Stimulated activated effector memory CD8-positive, alpha-beta T cell treated with anti-CD3 and anti-CD28 coated beads, Interleukin-12 subunit alpha, Interleukin-12 subunit beta, amount 100 ng/mL, for 72 hours (primary cell): ENCODE measurements at regions not wholly inside any gene's neighbourhood (a gene's known extent, or its start where the extent isn't known, plus 50 kb on each side); places are given as distances from the start of the nearest gene placed in this dataset.
"Not testable (repeated sequence)": the region's sequence is repeated elsewhere in the genome, so short reads cannot be mapped to it uniquely, and the experiment has no call there.

Experiments used
- ATAC-seq: fragments of 150-1000 bp; cut with Tn5 transposase; 2 replicates; pipeline ENCODE4 v1.10.0; 2021
- DNase-seq, 2 donors: peaks; one replicate each; pipeline ENCODE4 v3.0.0; 2021 to 2022; ENCODE audit warnings: low spot score in 2 of 2
- H3K27ac Mint-ChIP-seq: one replicate; pipeline ENCODE4 v1.8.0; 2022; ENCODE audit warnings: mild to moderate bottlenecking, mixed read lengths
- H3K36me3 Mint-ChIP-seq: one replicate; pipeline ENCODE4 v1.8.0; 2022; ENCODE audit warnings: mild to moderate bottlenecking, mixed read lengths
- H3K4me1 Mint-ChIP-seq: one replicate; pipeline ENCODE4 v1.8.0; 2022; ENCODE audit warnings: mixed read lengths
- H3K4me3 Mint-ChIP-seq: one replicate; pipeline ENCODE4 v1.8.0; 2022; ENCODE audit warnings: mild to moderate bottlenecking, mixed read lengths
- H3K9me3 Mint-ChIP-seq: one replicate; pipeline ENCODE4 v1.8.0; 2022; ENCODE audit warnings: mixed read lengths

DNA sequence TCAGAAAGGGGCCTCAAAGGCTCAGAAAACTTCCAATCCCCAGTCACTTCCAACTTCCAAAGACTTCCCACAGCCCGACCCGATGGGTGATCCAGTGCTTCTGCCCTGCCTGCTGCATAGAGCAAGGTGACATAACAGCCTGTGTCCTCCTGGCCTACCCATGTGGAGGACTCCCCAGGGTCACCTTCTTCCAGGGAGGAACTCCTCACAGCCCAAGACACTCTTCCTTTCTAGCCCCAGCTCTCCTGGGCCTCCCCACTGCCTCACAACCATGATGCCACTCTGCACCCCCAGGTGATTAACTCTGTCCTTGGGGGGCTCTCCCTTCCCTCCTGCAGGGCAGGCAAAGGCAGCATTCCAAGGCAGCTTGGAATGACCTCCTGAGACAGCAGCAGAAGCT lies 158.4 kb upstream of the PDE1C start:
- Mint-ChIP-seq H3K9me3 (peaks cover 4% of the 10 kb centered on the region), H3K36me3 (no peaks in the 10 kb centered on the region), H3K4me3 (no peak overlapping the region), H3K27ac (no peak overlapping the region), H3K4me1 (no peaks in the 10 kb centered on the region)
- ATAC-seq: no peak
- no peak for DNase-seq

DNA sequence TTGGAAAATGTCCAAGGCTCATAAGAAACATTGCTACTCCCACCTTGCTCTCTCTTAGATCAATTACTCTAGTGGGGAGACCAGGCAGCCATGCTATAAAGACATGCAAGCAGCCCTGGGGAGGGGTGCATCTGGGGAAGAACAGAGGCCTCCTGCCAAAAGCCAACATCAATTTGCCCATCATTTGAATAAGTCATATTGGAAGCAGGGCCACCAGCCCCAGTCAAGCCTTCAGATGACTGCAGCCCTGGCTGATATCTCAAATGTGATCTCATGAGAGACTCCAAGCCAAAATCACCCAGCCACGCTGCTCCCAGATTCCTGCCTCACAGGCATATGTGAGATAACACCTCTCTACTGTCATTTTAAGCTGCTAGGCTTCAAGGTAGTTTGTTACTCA lies 157.5 kb upstream of the PDE1C start:
- H3K36me3 Mint-ChIP-seq: no peaks in the 10 kb centered on the region
- no peak overlapping the region for H3K4me3 Mint-ChIP-seq
- DNase-seq: no peak
- no peaks in the 10 kb centered on the region for H3K4me1 Mint-ChIP-seq
- H3K27ac Mint-ChIP-seq: no peak overlapping the region
- no peaks in the 10 kb centered on the region for H3K9me3 Mint-ChIP-seq
- ATAC-seq: no peak

GRCh38 chr7:32224276-32224675 lies 154.1 kb upstream of the PDE1C start:
- no peaks in the 10 kb centered on the region for H3K36me3 Mint-ChIP-seq
- H3K4me3 Mint-ChIP-seq: no peak overlapping the region
- H3K4me1 Mint-ChIP-seq: no peaks in the 10 kb centered on the region
- H3K9me3 Mint-ChIP-seq: no peaks in the 10 kb centered on the region
- H3K27ac Mint-ChIP-seq: no peak overlapping the region
- no peak for DNase-seq
- ATAC-seq: no peak

DNA sequence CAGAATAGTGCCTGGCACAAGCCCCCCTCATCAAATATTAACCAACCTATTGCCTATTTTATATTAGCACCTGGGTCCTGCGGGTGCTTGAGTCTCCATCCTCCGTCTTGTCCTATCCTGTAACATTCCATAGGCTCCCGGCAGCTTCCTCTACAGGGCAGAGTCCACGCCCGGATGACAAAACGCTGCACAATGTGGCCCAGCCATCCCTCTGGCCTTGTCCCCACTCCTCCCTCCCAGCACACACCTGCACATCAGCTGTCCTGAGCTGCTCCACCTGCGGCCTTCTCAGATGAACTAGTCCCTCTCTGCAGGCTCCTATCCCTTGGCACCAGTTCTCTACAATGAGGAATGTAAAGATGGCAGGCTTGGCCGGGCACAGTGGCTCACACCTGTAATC lies 153.5 kb upstream of the PDE1C start:
- Mint-ChIP-seq H3K4me3 (no peak overlapping the region), H3K9me3 (no peaks in the 10 kb centered on the region), H3K36me3 (no peaks in the 10 kb centered on the region), H3K27ac (no peak overlapping the region), H3K4me1 (no peaks in the 10 kb centered on the region)
- no peak for ATAC-seq
- DNase-seq: no peak

- Mint-ChIP-seq H3K9me3 (no peaks in the 10 kb centered on the region), H3K36me3 (no peaks in the 10 kb centered on the region), H3K4me3 (no peak overlapping the region), H3K4me1 (no peaks in the 10 kb centered on the region), H3K27ac (no peak overlapping the region)
- DNase-seq (no peak), ATAC-seq (no peak)
Measured at GRCh38 chr7:32223071-32223650, 153.0 kb upstream of the PDE1C start.

- ATAC-seq (no peak), DNase-seq (no peak)
- Mint-ChIP-seq H3K4me3 (no peak overlapping the region), H3K27ac (no peak overlapping the region), H3K4me1 (no peaks in the 10 kb centered on the region), H3K36me3 (no peaks in the 10 kb centered on the region), H3K9me3 (no peaks in the 10 kb centered on the region)
Measured at GRCh38 chr7:32222251-32222900, 152.2 kb upstream of the PDE1C start.

GRCh38 chr7:32221736-32222135 lies 151.5 kb upstream of the PDE1C start:
- Mint-ChIP-seq H3K36me3 (no peaks in the 10 kb centered on the region), H3K9me3 (no peaks in the 10 kb centered on the region), H3K4me3 (no peak overlapping the region), H3K27ac (no peak overlapping the region), H3K4me1 (no peaks in the 10 kb centered on the region)
- ATAC-seq: no peak
- DNase-seq: no peak

DNA sequence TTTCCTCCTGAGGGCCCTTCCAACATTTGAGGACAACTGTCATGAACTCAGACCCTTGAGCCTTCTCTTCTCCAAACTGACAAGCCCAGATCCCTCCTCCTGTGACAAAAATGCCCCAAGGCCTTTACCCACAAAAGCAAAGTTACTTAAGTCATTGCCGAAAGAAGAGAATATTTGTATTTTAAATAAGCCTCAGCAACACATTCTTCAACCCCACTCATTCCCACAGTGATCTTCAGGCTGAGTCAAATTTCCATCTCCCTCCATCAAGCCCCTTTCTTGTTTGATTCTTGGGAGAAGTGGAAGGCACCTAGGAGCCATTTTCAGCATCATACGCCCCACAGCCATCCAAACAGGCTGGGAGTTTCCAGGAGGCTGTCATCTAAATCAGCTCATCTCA lies 150.8 kb upstream of the PDE1C start:
- Mint-ChIP-seq H3K27ac (no peak overlapping the region), H3K4me3 (no peak overlapping the region), H3K9me3 (no peaks in the 10 kb centered on the region), H3K36me3 (no peaks in the 10 kb centered on the region), H3K4me1 (no peaks in the 10 kb centered on the region)
- DNase-seq (no peak), ATAC-seq (no peak)

- not testable (repeated sequence) for H3K4me3 Mint-ChIP-seq, H3K9me3 Mint-ChIP-seq, DNase-seq, ATAC-seq, H3K27ac Mint-ChIP-seq, H3K36me3 Mint-ChIP-seq, H3K4me1 Mint-ChIP-seq
Measured at GRCh38 chr7:32219831-32220230, 149.6 kb upstream of the PDE1C start.

DNA sequence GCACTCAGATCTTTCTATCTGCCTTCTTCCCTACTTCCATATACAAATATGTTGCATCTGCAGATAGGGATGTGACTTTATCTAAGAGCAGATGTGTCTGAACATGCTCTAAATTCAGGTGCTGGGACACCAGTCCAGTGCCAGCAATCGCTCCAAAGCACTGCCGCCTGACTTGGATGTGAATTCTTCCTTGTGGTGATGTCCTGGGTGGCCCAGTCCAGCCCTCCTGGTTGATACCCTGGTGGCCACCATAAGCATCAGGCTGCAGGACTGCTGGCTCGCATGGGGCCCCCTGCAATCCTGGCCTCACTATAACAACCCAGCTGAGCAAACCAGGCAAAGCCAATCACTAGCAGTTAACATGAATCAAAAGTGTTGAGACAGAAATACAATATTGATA lies 149.2 kb upstream of the PDE1C start:
- peak in 1 of 2 donors; percentile 25 for DNase-seq
- no peaks in the 10 kb centered on the region for H3K36me3 Mint-ChIP-seq
- H3K4me1 Mint-ChIP-seq: no peaks in the 10 kb centered on the region
- no peak overlapping the region for H3K27ac Mint-ChIP-seq
- H3K9me3 Mint-ChIP-seq: no peaks in the 10 kb centered on the region
- H3K4me3 Mint-ChIP-seq: no peak overlapping the region
- ATAC-seq: no peak

DNA sequence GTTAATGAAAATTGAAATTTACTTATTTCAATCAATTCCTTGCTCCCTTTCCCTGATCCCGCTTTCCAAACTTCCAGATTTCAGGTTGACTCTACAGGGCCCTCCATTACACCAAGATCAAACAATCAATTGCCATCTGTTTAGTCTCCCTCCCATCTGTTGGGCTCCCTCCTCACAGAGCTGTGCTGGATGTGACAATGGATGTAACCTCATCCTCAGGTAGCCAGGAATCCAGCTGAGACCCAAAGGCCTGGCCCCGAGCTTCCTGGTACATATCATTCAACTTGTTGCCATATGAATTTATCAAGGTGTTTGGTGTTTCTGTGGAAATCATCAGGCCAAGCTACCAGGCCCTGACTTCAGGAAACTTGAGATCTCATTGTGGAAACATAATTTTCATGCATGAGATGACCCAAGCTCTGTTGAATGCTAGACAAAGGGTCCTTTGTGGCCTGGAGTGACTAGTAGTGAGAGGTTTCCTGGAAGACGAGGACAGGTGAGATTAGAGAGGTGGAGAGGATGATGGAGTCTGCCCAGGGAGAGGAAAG lies 148.6 kb upstream of the PDE1C start:
- Mint-ChIP-seq H3K27ac (no peak overlapping the region), H3K4me3 (no peak overlapping the region), H3K4me1 (no peaks in the 10 kb centered on the region), H3K36me3 (no peaks in the 10 kb centered on the region), H3K9me3 (no peaks in the 10 kb centered on the region)
- DNase-seq (peak in 1 of 2 donors; percentile 15), ATAC-seq (no peak)

DNA sequence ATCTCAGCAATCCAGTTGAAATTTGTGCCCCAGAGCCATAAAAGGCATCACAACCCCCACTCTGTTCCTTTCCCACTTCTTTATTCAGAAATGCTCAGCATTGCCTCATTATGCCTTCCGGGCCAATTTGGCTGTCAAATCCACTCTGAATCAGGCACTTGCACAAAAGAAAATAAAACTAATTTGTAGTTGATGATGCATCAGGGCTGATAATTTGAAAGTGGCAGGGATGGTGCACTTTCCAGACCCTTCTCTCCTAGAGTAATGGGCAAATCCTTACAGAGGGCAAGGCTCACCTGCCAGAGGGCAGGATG lies 147.9 kb upstream of the PDE1C start:
- ATAC-seq: no peak
- Mint-ChIP-seq H3K27ac (no peak overlapping the region), H3K36me3 (no peaks in the 10 kb centered on the region), H3K4me1 (no peaks in the 10 kb centered on the region), H3K4me3 (no peak overlapping the region), H3K9me3 (no peaks in the 10 kb centered on the region)
- DNase-seq: no peak

DNA sequence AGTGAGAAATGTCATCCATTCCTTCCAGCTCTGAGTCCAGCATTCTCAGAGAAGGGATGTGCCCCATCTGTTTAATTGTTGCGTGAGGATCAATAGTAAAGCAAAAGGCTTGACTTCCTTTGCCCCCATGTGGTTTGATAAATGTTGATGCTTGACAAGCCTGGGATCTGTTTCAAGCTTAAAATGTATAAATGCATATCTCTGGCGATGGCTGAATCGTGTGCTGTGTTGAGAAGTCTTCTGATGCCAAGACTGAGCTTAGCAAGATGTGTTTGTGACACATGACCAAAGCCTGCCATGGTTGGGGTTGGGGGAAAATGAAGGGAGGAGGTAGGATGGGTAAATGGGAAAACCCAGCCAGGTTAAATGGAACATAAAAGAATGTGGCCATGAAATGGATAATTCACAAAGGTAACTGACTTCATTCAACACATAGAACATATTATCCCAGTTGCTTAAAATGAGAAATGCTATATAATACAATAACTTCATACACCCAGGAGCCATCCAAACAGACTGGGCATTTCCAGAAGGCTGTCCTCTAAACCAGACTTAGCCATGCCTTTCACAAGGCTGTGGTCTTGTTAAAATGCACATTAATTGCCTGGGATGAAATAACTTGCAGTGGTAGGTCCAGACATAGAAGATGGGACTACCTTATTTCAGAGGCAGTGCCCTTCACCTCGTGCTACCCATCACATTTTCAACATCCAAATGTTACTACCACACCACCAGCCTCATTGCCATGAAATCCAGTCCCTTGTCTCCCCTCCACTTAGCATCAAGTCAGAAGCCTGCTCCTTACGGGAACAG lies 147.3 kb upstream of the PDE1C start:
- no peaks in the 10 kb centered on the region for H3K36me3 Mint-ChIP-seq
- ATAC-seq: no peak
- H3K4me1 Mint-ChIP-seq: no peaks in the 10 kb centered on the region
- no peak overlapping the region for H3K27ac Mint-ChIP-seq
- peak in 1 of 2 donors; percentile 8 for DNase-seq
- H3K9me3 Mint-ChIP-seq: no peaks in the 10 kb centered on the region
- no peak overlapping the region for H3K4me3 Mint-ChIP-seq

DNA sequence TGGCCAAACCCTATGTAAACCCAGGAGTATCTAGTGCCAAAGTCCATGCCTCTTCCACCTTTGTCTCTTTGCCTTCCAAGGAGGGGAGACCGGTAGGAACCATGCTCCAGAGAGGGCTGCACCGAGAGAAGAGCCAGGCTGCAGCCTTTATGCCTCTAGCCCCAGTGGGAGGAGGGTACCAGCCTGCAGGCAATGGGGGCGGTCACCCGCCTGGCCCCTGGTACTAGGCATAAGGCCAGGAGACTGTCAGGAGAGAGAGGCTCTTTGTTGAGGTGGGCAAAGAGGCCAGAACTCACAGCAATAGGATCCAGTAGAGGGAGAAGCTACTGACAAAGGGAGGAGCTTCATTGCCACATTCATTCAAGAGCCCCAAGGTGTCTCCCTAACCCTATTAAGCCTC lies 146.6 kb upstream of the PDE1C start:
- Mint-ChIP-seq H3K36me3 (no peaks in the 10 kb centered on the region), H3K9me3 (no peaks in the 10 kb centered on the region), H3K27ac (no peak overlapping the region), H3K4me1 (no peaks in the 10 kb centered on the region), H3K4me3 (no peak overlapping the region)
- DNase-seq: peak in 1 of 2 donors; percentile 22
- ATAC-seq: no peak

DNA sequence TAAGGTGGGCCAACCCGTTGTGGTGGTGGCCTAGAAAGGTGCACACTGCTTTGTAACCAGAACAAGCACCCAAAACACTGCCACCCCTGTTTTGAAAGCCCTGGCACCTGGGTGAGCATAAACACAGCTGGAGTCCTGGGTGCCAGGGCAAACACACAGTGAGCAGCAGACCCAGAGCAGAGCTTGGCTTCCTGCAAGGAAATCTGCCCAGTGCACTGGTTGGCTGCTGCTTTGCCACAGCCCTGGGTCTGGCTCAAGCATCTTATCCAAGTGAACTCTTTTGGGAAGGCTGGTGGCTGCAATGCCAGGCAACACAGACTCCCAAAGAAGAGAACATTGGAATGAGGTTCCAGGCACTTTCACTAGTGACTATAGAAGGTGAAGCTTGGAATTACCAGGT lies 145.5 kb upstream of the PDE1C start:
- H3K4me1 Mint-ChIP-seq: no peaks in the 10 kb centered on the region
- H3K36me3 Mint-ChIP-seq: no peaks in the 10 kb centered on the region
- ATAC-seq (peak; percentile 12), DNase-seq (no peak)
- no peak overlapping the region for H3K27ac Mint-ChIP-seq
- H3K9me3 Mint-ChIP-seq: no peaks in the 10 kb centered on the region
- H3K4me3 Mint-ChIP-seq: no peak overlapping the region

DNA sequence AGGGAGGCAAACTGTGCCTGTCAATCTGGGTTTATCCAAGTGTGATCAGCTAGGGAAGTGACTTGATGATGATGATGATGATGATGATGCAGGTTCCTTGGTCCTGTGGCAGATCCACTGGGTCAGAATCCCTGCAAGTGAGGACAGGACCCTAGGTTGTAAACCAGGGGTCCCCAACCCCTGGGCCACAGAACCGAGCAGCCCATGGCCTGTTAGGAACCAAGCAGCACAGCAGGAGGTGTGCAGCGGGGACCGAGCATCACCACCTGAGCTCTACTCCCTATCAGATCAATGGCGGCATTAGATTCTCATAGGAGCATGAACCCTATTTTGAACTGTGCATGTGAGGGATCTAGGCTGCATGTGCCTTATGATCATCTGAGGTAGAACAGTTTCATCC lies 144.7 kb upstream of the PDE1C start:
- ATAC-seq: no peak

More for the DNA sequence above, 144.7 kb upstream of the PDE1C start:
- no peaks in the 10 kb centered on the region for H3K9me3 Mint-ChIP-seq
- no peaks in the 10 kb centered on the region for H3K36me3 Mint-ChIP-seq
- no peaks in the 10 kb centered on the region for H3K4me1 Mint-ChIP-seq
- H3K27ac Mint-ChIP-seq: no peak overlapping the region
- DNase-seq: no peak
- H3K4me3 Mint-ChIP-seq: no peak overlapping the region
